Midbrain (tissue), 1 donor: ENCODE measurements at regions not wholly inside any gene's neighbourhood (a gene's known extent, or its start where the extent isn't known, plus 50 kb on each side); places are given as distances from the start of the nearest gene placed in this dataset.
"Not testable (repeated sequence)": the region's sequence is repeated elsewhere in the genome, so short reads cannot be mapped to it uniquely, and the experiment has no call there.

Experiments
- DNase-seq: peaks from one replicate; lab custom pipeline; 2025; lab: John Stamatoyannopoulos, UW

DNA sequence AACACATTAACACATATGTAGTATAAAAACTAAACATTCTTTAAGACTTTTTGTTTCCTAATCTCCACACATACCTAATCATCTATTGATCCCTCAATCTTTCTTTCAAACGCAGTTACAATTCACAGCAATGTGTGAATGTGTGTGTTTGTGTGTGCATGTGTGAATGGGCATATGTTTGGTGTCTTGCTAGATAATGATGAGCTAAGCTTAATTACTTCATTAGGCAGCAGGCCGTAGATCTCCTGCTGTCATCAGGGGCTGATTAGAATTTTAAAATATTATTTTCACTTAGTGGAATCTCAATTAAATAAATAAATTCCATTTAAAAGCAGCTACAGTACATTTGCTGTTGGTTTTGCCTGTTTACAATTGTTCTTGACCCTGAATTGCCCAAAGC lies 187.8 kb upstream of the LHX8 start:
- no peak for DNase-seq

DNA sequence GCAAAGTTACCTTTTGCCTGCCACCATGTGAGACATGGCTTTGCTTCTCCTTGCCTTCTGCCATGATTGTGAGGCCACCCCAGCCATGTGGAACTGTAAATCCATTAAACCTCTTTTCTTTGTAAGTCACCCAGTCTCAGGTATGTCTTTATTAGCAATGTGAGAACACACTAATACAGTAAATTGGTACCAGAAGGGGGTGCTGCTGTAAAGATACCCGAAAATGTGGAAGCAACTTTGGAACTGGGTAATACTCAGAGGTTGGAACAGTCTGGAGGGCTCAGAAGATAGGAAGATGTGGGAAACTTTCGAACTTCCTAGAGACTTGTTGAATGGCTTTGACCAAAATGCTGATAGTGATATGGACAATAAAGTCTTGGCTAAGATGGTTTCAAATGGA lies 184.8 kb upstream of the LHX8 start:
- not testable (repeated sequence) for DNase-seq

DNA sequence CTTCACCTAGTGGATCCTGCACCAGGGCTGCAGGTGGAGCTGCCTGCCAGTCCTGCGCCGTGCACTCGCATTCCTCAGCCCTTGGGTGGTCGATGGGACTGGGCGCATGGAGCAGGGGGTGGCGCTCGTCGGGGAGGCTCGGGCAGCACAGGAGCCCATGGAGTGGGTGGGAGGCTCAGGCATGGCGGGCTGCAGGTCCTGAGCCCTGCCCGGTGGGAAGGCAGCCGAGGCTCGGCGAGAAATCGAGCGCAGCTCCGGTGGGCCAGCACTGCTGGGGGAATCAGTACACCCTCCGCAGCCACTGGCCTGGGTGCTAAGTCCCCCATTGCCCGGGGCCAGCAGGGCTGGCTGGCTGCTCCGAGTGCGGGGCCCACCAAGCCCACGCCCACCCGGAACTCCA lies 182.2 kb upstream of the LHX8 start:
- DNase-seq = not testable (repeated sequence)

DNA sequence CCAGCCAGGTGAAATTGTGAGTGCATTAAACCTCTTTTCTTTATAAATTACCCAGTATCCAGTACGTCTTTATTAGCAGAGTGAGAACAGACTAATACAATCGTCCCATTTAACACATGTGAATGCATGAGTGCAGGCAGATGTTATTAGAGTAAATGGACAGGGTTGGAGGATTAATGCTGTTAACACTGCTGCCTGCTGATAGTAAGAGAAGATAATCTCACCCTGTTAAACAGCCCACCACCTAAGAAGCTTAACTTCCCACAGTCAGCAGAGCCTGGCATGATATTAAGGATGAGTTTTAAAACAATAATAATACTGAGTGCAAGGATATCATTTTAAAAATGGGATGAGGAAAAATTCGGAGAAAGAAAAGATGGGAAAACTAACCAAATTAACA lies 181.4 kb upstream of the LHX8 start:
- no peak for DNase-seq

DNA sequence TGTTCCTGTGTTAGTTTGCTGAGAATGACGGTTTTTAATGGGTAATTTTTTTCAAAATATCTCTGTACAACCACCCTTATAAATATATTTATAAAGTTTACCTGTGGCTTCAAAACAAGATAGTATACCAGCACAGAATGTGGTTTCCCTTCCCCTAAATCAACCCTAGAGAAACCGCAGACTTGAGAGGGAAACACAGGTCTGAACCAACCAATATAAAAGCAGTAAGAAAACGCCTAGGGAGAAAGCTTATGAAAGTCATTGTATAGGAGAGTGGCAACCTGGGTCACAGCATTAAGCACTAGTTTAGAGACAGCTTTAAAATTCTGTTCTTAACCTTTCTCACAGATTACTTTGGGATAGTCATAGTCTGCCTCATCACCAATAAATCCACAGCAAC lies 180.6 kb upstream of the LHX8 start:
- DNase-seq = no peak

DNA sequence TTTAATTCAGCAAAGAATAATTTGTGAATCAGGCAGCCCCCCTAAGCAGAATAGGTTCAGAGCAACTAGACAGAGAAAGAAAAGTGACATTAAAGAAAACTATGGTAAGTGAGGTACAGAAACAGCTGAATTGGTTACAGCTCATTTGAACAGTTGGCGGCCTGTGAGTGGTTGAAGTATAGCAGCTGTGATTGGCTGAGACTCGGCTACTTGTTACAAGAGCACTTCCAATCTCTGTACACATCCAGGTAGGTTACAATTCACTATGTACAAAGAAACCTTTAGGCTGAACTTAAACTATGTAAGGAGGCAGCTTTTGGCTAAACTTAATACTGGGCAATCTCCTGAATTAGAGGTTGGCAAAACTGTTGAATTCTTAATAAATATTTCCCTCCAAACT lies 171.1 kb upstream of the LHX8 start:
- DNase-seq = no peak

DNA sequence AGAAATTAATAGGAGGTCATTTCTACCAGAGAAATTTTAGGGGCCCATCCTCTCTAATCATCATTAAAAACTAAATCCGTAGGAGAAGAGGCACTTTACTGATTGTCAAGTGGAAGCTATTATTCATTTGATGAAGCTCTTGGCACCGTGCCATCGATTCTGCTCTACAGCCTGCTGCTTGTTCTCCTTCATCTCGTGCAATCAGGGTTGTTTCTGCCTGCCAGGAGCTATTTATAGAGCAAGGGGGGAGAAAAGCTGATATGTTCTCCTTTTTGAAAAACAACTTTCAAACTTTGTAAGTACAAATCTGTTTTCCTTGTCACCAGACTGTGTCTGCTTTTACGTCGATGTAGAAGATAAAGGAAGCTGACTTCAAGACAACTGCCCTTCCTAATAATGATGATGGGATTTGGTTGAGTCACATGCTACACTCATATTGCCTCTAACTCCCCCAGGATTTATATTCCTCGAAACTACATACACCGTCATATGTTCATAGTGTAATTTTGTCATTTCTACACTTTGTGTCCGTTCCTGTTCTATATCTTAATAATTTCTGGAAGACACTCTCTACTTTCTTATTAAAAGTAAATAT lies 169.6 kb upstream of the LHX8 start:
- peak; percentile 12 for DNase-seq

DNA sequence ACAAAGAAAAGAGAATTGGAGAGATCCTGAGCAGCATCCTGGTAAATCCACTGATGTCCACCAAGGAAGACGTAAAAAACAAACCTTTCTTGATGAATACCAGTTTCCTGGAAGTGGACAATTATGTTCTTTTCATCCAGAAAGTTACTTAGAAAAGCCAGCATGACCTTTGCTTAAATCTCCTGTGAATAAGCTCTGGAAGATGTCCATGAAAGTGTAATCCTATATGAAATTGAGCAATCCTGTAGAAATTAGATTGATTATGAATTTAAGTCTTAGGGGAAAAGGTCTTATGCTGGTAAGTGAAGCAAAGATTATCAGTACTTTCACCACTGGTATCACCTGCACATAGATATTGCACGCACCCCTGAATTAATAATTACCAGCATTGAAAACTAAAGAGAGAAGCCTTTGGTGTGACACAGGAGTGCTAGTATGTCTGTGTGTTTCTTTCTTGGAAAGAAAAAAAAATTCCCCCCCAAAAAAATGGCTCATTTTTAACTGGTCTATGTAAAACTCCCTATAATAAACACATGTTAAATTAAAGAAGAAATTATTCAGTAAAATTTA lies 164.5 kb upstream of the LHX8 start:
- no peak for DNase-seq

DNA sequence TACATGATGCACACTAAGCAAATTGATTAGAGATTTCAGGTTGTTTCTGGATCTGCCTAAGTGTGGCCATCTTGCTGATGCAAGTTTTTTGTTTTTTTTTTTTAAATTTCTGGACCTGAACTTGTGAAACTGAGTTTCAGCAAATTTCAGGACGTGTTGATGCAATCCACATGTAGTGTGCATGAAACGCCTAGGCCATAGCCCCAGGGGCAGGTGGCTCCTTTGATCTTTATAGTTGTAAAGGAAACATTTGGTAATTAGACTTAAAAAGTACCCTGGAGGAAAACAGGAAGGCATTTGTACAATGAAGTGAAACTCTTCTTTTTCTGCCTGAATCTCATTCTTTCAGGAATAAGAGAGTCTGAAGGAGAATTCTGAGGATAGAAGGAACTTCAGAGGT lies 162.2 kb upstream of the LHX8 start:
- DNase-seq = no peak

DNA sequence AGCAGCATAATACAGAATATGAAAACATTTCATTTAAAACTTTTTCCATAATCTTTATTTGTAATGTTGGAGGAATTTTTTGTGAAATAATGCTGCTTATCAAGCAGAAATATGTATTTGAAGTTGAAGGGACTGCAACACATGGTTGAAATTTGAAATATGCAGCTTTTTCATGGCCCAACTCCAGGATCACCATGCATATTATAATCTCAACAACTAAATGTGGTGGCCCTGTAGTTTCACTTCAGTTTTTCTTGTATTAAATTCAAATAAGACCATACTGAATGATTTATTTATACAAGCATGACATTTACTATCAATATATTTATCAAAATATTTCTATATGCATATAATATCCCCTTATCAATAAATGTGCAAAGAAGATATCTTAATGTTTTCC lies 157.7 kb upstream of the LHX8 start:
- DNase-seq = no peak

DNA sequence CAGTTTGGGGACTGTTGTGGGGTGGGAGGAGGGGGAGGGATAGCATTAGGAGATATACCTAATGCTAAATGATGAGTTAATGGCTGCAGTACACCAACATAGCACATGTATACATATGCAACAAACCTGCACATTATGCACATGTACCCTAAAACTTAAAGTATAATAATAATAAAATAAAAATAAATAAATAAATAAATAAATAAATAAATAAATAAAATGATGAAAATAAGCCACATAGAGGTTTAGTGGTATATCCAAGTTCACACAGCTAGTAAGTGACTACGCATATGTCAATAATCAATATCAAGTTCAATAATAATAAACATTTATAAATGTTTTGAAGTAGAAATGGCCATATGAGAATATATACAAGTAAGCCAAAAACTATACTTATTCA lies 141.7 kb upstream of the LHX8 start:
- DNase-seq = not testable (repeated sequence)

DNA sequence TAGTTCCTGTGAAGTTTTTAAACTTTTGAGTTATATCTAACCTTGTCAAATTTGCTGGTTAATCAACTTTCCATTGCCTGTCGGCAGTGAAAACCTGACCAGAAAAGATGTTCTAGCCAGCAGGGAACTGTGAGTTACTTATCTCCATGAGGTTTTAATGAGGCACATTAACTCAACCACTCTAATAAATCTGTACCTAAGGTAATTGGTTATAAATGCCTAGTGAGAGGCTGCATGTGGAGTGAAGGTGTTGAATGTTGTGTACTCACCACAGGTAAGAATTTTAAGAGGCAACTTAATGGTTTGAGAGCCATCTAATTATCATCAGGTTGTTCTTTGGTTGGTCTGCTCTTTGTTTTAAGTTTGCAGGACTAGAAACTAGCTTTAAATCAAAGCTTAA lies 138.4 kb upstream of the LHX8 start:
- no peak for DNase-seq

DNA sequence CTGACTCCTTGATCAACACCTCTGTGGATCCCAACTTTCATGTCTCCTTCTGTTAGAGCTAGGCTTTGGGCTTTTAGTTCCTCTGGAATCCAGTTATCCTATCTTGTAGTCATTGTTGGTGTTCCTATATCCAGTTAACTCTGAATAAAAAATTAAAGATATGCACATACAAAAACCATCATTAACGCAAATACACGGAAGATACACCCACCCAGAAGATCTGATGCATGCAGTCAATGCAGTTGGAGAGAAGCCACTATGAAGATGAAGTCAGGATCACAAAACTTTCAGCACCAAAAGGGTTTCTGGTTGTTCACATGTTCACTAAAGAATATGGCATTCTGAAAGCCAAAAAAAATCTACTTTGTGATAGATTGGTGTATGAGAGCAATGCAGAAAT lies 123.6 kb upstream of the LHX8 start:
- no peak for DNase-seq

DNA sequence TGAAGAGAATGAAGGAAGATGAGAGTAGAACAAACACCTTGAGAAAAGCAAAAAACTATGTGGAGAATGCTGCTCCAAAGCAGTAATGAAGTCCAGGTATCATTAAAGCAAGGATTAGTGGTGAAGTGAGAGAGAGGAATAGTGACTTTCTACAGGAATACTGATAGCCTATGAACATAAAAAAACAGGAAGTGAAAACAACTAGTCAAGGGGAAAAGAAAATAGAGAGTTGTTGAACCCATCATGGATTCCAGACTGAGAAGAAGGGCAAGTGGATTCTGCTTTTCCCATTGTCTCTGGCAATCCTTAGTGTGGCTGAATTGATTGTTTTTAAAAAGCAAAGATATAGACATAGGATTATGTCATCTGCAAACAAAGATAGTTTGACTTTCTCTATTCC lies 119.9 kb upstream of the LHX8 start:
- DNase-seq = no peak

DNA sequence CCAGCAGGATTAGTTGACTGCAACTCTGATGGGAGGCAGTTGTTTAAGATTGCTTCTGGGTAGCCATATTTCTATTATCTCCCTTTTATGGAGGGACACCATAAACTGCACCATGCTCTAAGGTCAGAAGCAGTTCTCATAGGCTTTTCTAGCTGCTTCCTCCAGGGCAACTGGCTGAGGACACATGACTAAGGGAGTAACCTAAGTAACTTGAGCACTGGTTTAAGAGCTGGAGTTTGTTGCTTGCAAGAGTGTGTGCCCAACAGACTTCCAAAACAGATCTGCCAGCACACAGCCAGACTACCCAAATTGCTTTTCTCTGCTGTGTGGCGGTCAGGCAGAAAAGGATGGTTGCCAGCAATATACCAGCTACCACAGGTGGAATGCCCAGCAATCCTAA lies 111.2 kb upstream of the LHX8 start:
- DNase-seq = no peak

DNA sequence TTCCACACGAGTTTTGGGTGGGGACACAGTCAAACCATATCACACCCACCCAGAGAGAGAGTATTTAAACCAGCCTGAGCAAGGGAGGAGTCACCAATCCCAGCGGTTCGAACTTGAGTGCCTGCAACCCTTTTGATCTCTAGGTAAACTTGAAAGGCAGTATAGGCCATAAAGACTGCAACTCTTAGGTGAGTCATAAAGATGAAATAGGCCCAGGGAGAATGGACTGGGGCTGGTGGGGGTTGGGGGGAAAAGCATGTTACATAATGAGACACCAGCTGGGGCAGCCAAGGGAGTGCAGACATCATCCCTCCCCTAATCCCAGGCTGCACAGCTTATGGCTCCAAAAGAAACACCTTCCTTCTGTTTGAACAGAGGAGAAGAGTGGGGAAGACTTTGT lies 99.8 kb upstream of the LHX8 start:
- DNase-seq = no peak

DNA sequence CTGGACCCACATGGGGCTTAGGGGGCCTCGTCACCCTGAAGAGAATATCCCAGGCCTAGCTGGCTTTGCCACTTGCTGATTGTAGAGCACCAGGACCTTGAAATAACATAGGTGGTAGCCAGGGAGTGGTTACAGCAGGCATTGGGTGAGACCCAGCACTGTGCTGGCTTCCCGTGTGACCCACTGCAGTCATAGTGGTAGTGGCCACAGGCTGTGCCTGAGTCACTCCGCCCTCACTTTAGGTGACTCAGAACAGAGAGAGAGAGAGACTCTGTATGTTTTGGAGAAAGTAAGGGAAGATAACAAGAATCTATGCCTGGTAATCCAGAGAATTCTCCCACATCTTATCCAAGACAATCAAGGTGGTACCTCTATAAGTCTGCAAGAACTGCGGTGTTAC lies 98.7 kb upstream of the LHX8 start:
- no peak for DNase-seq

DNA sequence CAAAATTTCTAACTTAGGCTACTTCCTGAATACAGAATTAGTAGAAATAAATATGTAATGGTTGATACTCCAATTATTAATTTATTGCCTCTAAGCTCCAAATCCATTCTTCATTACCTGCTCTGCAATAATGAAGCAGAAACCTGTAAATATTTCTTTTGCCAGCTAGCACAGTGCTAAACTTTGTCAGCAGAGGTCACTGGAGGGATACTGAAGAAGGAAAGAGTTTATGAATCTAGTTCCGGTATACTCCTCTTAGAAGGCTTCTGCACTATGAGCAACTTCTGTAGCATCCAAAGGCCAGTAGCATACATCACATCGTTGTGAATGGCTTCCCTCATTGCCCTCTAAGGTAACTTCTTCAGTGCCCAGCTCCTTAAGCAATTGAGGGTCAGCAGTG lies 81.0 kb upstream of the LHX8 start:
- no peak for DNase-seq

DNA sequence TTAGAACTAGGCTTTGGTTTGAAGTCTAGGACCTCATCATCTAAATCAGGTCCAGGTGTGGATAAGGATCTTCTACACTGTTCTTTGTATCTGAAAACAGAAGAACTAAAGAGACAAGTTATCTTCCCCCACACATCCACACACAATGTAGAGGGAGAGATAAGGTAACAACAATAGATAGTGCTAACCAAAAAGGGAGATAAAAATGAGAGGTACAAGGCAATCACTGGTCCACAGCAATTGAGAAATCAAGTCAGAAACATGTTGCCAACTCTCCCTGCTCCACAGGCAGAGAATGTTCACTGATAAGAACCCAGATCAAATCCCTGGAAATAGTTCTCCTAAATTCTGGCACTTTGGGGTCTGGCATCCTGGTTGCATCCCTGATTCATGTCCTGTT lies 75.8 kb upstream of the LHX8 start:
- no peak for DNase-seq

DNA sequence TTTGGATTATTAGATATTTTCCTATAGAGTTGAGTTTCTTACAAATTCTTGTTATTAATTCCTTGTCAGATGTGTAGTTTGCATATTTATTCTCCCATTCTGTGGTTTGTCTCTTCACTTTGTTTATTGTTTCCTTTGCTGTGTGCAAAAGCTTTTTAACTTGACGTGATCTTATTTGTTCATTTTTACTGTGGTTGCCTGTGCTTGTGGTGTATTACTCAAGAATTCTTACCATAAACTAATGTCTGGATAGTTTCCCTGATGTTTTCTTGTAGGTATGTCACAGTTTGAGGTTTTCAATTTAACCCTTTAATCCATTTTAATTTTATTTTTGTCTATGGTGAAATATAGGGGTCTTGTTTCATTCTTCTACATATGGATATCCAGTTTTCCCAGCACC lies 72.1 kb upstream of the LHX8 start:
- no peak for DNase-seq

DNA sequence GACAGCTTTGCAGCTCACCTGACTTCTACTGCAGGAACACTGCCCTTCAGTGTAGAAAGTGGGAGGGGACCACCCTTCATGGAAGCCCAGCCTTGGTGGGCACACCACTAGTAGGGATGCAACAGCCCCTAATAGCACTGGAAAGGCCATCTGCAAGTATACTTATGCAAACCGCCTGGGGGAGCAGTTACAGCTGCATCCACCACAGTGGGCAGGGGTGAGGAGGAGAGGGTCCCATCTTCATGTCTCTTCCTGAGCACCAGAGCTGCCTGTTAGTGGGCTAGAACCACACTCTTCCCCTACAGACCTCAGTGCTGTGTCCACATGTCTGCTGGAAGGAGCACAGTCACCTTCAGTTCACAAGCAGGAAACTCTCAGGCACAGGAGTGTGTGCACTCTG lies 66.2 kb upstream of the LHX8 start:
- no peak for DNase-seq

DNA sequence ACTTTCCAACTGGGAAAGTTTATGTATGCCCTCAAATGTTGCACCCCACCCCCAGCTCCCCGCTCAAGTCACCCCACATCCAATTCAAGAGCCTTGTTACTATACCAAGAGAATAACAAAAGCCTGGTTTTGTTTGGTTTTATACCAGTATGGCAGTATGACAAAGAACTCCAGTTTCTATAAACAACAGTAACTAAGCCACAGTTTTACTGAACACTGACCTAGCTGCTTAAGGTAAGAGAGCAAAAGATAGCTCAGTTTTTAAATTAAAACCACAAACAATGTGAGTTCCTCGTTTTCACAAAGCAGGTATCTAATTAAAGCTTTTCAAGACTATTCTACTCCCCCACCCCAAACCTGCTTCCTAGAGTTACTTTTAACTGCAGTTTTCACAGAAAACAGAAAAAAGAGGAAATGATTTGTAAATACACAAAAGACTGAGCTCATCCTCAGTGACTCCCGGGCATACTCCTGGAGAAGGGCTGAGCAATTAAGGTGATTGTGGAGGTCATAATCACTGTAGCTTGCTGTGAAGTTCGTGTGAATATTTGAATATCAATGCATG lies 59.3 kb upstream of the LHX8 start:
- DNase-seq = no peak

DNA sequence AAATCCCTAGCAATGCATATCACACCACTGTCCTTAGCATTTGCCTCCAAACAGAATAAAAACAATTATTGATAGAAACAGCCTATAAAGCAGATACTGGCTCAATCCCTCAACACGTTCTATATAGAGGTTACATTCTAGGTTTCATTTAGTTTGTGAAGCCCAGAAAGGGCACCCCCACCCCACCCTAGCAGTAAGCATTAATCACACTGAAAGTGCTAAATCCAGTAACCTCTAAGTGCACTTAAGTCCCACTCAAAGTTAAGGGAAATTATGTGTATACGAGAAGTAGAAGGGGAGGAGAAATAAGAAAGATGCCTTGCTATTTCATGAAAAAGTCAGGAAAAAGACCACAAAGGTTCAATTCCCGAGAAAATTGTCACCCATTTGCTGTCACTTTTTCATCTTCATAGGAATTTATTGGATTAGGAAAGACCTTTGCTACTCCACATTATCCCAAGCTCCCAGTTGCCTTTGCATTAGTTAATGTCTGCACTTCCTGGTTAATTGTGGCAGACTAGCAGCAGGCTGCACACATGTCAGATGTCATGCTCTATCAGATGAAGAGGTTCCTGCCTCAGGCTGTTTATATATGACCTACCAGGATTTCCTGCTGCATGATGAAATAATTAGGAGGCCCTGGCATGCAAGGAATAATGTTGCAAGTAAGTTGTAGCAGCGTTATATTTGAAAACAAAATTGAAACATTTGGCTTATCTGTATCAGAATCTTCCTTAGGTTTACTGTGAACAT lies 54.5 kb upstream of the LHX8 start:
- DNase-seq = no peak

DNA sequence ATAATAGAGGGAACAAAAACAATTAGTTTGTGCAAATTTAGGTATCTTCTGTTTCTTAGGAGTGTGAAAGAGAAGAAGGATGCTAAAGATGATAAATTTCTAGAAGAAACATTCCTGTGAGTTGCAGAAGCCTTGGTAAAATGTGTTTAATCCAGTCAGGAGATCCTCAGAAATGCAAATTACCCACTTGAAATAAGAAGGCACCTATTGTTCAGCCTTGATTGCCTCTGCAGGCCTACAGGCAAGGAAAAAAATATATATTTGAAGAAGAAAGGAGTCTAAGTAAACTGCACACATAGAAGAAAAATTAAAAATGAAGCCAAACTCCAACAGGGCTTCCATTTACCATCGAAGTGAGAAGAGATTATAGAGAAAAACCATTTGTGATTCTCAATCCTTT lies 51.0 kb upstream of the LHX8 start:
- DNase-seq = no peak
